ENCODE measurements at regions not wholly inside any gene's neighbourhood (a gene's known extent, or its start where the extent isn't known, plus 50 kb on each side); places are given as distances from the start of the nearest gene placed in this dataset.
"Not testable (repeated sequence)": the region's sequence is repeated elsewhere in the genome, so short reads cannot be mapped to it uniquely, and the experiment has no call there.

GRCh38 chr14:65153101-65153500, 50.8 kb upstream of the MAX start:
- no peak for DNase-seq

- no peak for DNase-seq
Observed at GRCh38 chr14:65156568-65157366, 54.5 kb upstream of the MAX start.

DNA sequence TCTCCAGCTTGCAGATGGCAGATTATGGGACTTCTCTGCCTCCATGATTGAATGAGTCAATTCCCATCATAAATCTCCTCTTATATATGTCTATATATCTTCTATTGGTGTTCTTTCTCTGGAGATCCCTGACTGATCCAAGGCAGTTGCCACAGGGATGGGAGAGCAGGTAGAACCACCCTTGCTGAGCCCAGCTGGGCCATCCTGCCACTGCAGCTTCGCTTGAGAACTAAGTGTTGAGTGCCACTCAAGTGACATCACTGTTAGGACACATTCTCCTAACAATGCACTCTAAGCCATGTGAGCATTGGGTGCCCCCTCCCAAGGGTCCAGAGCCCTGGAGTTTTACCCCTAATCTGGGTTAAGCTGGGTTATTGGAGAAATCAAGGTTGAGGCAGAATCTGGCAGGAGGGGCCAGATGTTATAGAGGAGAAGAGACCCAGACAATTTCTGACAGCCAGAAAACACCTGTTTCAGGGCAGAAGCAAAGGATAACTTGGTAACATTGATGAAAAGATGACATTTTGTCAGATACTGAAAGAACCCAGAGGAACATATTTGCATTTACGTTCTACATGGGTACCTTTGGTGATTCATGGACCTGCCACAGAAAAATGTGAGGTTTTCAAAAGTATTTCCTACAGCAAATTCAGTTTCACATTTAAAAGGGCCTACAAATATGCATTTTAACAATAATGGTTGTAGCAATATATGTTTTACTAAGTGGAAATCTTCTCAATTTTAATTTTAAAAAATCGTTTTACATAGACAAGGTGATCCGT, 57.2 kb upstream of the MAX start:
- no peak for DNase-seq

- DNase-seq, result no peak
Observed at GRCh38 chr14:65160091-65160490, 57.8 kb upstream of the MAX start.

DNA sequence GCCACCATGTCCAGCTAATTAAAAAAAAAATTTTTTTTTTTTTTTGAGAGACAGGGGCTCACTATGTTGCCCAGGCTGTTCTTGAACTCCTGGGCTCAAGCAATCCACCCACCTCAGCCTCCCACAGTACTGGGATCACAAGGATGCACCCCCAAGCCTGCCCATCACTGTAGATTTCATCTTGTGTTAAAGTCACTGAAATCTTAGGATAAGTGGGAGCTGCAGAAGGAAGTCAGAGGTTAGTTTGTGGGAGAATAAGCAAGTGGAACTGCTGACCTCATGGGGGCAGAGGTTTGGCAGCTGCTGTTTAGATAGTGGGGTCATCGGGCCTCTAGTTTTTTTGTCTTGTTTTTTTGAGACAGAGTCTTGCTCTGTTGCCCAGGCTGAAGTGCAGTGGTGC, 59.7 kb upstream of the MAX start:
- DNase-seq, result no peak

GRCh38 chr14:65164068-65164824, 61.9 kb upstream of the MAX start:
- peak; percentile 77 for DNase-seq

GRCh38 chr14:65164825-65165135, 62.5 kb upstream of the MAX start:
- no peak for DNase-seq

GRCh38 chr14:65167072-65167645, 64.8 kb upstream of the MAX start:
- DNase-seq, result peak; percentile 80

DNA sequence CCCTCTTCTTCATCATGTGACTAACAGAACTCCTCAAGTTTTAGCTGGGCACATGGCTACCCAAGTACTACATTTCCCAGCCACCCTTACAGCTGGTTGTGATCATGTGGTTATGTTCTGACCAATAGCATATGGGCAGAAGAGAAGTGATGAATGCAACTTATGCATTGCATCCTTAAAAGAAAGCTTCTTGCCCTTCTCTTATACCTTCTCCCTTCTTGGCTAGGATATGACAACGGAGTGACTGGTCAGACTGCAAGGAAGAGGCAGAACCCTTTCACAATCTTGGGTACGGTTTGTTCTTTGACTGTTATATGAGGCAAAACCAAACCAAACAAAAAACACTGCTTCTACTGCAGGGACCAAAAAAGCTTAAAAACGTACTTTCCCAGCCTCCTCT, 66.5 kb upstream of the MAX start:
- no peak for DNase-seq

- DNase-seq, result no peak
Observed at GRCh38 chr14:65169351-65169750, 67.0 kb upstream of the MAX start.

- DNase-seq, result no peak
Observed at GRCh38 chr14:65170318-65170717, 68.0 kb upstream of the MAX start.

DNA sequence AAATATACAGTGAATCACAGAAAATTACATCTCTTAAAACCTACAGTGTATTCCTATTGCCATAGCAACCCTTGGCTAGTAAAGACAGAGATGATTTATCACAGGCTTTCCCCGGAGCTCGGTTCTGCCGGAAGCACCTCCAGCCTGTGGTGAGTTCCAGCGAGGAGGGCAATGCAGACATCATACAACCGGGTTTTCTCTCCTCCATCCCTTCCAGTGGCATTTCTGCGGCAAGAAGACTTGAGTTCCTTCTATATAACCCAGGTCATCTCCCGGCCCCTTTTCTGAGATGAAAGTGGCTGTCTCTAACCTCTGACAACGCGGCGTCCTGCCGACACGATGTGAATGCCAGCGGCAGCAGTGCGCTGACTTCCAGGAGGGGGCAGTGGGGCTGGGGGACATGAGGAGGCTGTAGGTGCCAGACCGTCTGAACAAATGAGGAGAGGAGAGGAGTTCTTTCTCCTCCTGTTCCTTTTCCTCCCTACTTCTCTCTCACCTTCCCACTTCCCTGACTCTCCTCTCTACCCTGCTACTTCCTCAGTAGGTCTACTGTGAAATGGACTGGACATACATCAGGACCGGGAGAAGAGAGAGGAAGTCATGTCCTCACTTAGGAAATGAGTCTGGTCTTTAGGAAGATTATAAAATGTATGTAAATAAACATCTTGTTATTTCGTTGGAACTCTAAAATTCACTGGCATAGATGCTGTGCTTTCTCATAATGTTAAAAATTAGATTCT, 68.6 kb upstream of the MAX start:
- peak; percentile 33 for DNase-seq

- no peak for DNase-seq
Observed at GRCh38 chr14:65173973-65174693, 71.8 kb upstream of the MAX start.

- no peak for DNase-seq
Observed at GRCh38 chr14:65174783-65175182, 72.5 kb upstream of the MAX start.

GRCh38 chr14:65177551-65177950, 75.2 kb upstream of the MAX start:
- DNase-seq, result no peak

DNA sequence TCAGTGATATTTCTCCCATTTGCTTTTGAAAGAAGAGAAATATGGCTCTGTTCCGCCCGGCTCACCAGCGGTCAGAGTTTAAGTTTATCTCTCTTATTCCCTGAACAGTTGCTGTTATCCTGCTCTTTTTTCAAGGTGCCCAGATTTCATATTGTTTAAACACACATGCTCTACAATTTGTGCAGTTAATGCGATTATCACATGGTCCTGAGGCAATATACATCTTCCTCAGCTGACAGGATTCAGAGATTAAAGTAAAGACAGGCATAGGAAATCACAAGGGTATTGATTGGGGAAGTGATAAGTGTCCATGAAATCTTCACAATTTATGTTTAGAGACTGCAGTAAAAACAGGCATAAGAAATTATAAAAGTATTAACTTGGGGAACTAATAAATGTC, 76.9 kb upstream of the MAX start:
- DNase-seq, result not testable (repeated sequence)

DNA sequence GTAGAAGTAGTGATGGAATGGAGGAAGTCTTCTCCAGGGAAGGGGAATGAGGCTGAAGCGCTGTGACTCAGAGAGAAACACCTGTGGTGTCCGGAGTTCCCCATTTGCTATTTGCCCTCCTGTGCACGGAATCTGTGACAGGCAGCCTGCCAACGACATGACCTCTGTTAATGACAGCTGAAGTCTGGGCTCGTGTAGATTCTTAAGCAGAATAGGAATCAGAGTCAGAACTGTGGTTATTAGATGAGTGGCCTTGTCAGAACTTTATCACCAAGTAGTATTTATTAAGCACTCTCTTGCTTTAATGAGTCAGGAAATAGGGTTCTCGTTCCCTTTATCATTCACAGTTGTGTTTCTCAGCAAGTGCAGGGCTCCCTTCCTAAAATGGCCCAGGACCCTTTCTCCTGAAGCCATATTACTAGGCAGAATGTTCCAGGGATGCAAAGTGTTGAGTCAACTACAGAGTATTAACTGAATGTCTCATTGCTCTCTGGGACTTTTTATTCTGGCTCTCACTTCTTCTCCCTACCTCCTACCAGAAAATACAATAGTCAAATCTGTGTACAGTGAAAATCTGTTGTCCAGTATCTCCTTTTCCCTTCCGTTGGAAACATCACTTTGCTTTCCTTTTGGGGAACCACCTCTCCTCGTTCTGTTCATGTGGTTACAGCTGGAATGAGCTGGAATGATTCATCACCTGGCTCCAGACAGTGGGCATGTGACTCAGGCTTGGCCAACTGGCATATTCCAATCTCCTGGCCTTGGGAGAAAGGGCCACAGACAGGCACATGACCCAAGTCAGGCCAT, 77.8 kb upstream of the MAX start:
- DNase-seq, result no peak

DNA sequence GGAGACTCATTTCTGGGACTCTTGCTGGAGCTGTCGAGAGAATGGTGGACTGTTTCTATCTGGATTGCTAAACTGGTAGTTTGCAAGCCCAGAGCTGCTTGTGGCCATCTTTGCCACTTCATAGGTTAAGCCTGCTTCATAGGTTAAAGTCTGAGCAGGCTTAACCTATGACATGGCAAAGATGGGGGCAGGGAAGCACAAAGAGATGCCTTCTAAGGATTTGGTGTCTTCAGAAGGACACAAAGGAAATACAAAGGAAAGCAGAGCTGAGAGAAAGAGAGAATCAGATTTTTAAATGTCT, 78.4 kb upstream of the MAX start:
- DNase-seq, result no peak

- DNase-seq, result no peak
Observed at GRCh38 chr14:65184032-65184764, 81.9 kb upstream of the MAX start.

GRCh38 chr14:65185829-65186228, 83.5 kb upstream of the MAX start:
- DNase-seq, result no peak

DNA sequence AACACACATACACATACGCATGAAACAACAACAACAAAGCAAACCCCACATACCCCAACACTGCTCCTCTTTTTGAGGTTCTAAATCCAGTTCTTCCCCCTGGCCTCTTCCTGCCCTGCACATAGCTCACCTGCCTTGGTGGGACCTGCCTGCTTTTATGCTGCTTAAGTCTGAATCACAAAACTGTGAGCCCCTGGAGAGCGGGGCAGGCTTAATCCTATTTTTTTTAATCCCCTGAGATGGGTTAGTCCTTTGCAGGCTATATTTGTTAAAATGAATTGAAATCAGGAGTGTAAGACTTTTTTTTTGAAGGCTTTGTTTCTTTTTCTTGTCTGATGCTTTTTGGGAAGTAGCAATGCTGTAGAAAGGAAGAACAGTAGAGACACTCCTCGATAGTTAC, 84.6 kb upstream of the MAX start:
- DNase-seq, result no peak

Measured in hematopoietic multipotent progenitor cell treated with erythropoietin and hydrocortisone succinate and interleukin-3 and kit ligand, for 8 days (in vitro differentiated cells).